ENCODE measurements at regions not wholly inside any gene's neighbourhood (a gene's known extent, or its start where the extent isn't known, plus 50 kb on each side); places are given as distances from the start of the nearest gene placed in this dataset.
"Not testable (repeated sequence)": the region's sequence is repeated elsewhere in the genome, so short reads cannot be mapped to it uniquely, and the experiment has no call there.

DNA sequence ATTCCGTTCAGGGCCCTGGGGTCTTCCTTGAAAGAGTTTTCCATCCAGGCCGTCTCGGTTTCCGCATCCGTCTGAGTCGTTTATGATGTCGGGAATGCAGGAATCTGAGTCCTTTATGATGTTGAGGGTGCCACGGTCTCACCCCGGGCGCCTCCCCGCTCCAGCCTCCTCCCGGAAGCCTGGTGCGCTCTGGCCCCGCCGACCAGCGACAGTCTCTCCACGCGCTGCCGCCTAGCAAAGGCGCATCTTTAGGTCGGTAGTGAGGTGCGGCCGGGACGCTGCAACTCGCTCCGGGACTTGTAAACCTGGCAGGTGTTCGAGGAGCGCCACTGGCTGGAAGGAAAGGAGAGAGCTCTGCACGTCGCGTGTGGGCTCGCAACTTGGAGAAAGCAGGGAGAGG, 132.6 kb downstream of the FAM72C start:
- DNase-seq = not testable (repeated sequence)

DNA sequence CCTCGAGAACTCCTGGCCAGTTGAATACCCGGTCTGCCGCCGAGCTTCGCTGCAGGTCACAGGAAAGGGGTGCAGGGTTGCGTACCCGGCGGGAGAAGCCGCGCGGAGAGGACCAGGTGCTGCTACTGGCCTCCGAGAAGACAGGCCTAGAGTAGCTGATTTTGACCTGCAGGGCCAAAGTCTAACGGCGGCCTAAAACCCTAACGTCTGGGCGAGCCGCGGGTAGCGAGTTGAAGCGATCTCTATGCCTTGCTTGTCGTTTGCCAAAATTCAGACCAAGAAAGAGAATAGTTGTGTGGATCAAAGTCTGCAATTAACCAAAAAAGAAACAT, 133.2 kb downstream of the FAM72C start:
- DNase-seq = not testable (repeated sequence)

DNA sequence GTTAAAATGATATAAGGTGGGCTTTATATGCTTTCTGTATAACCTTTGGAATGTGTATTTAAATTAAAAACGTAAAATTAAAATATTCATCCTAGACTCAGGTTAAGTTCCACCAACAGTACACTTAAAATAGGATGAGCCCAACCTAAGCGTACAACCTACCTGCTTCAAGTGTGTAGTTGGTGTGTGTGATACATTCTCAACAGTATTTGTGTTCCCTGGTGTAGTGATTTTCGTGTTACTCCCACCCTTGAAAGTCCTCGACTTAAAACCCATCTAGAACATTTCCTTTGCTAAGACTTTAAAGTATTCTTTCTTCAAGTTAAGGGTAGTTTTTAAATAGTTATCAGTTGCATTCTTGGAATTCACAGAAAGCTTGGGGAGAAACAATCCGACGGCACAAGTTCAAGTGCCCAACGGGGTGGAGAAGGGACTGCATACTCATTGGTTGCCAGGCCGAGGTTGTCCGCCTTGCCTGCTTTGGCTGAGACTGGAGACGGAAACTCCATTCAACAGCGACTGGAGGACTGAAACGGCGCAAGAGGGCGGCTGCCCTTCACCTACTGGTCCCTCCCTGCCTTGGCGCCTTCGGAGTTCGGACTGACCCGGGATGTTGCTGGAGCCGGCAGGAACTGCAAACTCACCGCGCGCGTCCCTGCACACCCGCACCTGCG, 133.7 kb downstream of the FAM72C start:
- not testable (repeated sequence) for DNase-seq

DNA sequence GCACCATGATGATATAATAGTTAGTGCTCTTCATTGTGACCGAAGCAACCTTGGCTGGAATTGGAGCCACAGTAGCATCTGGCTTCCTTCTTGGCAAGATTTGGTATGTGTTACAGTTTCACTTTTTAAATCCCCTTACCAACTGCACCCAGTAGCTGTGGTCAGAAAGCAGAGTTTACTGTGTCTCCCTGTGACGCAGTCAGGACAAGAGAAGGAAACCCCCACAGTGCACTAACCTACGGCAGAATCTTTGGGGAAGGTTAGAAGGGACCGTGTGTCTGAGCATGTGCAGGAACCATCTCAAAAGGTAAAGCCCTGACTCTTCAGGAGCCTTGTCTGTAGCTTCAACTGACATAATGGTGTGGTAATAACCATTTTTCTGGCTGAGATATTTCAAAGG, 138.4 kb downstream of the FAM72C start:
- DNase-seq = not testable (repeated sequence)

DNA sequence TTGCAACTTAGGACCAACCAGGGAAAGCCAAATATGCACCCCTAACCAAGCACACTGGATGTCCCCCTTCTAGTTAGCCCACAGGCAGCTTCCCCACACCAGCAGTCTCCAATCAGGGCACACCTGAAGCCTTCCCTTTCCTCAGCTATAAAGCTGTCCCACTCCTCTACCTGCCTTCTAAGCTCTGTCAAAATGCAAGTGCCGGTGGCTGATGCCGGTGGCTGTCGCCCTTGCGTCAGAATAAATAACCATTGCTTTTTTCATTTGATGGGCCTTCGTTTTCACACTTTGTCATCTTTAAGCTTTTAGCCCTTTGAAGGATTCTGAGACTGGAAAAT, 139.4 kb downstream of the FAM72C start:
- not testable (repeated sequence) for DNase-seq

GRCh38 chr1:143831479-143832378, 140.1 kb downstream of the FAM72C start:
- not testable (repeated sequence) for DNase-seq

DNA sequence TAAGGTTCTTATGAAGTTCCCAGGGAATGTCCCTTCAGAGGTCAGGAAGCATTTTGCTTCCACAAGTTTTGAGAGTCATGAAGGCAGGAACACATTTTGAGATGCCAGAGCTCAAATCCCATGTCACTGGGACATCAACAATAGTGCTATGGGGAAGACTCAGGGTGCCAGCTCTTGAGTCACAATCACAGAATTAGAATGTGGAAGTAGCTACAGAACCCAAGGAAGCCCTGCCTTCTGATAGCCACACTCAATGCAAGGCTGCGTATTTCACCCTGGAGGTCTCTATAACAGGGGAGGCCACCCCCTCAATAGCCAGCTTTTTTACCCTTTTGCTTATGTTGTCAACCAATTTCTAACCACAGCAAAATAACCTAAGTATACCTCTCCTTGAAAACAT, 145.6 kb downstream of the FAM72C start:
- DNase-seq = not testable (repeated sequence)

DNA sequence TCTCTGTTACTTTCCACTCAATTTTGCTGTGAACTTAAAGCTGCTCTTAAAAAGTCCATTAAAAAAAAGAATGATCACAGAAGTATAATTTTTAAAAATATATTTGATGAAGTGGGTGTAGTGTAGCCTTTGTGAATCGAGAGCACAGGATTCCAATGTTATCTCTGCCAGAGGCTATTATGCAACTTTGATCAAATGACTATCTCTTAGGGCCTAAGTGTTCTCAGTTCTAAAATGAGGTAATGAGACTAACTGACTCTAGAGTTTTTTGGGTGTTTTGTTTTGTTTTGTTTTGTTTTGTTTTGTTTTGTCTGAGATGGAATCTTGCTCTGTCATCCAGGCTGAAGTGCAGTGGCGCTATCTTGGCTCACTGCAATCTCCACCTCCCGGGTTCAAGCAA, 147.5 kb downstream of the FAM72C start:
- not testable (repeated sequence) for DNase-seq

GRCh38 chr1:143820058-143820457, 151.7 kb downstream of the FAM72C start:
- not testable (repeated sequence) for DNase-seq

GRCh38 chr1:143816369-143816768, 155.4 kb downstream of the FAM72C start:
- not testable (repeated sequence) for DNase-seq

DNA sequence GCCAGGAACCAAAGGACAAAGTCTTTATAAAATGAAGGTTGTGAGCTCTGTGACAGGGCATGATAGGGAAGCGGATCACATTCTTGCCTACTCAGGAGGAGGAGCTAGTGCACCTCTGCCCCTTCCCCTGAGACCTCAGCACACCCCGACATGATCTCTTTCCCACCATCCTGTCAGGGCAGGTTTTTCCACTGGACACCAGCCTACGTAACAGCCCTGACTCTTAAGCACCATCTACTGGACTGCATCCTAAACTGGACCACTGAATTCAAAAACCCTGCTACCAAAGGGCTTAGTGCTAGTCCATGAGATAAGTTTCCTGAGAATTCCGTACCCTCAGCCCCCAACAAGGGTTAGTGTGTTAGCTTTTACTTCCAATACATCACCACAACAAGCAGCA, 166.4 kb downstream of the FAM72C start:
- not testable (repeated sequence) for DNase-seq

GRCh38 chr1:143804707-143805356, 167.0 kb downstream of the FAM72C start:
- DNase-seq = not testable (repeated sequence)

DNA sequence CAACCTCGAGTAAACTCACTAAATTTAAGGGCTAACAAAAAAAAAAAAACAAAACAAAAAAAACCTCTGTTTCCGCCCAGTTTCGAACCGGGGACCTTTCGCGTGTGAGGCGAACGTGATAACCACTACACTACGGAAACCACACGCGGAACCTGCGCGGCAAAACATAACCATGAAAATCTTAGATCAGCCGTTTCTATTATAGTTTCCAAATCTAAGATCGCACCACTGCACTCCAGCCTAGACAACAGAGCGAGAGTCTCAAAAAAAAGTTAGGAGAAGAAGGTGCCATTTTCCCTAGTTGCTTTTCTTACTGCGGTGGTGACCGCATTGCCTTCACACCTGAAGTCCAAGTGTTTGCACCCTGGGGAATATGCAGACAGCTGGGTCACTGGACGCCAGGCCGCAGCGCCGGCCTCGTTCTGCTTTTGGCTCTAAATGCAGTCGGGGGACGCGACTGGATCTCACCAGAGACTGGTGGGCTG, 167.8 kb downstream of the FAM72C start:
- DNase-seq = peak; percentile 67

- not testable (repeated sequence) for DNase-seq
Measured at GRCh38 chr1:143803095-143803494, 168.7 kb downstream of the FAM72C start.

DNA sequence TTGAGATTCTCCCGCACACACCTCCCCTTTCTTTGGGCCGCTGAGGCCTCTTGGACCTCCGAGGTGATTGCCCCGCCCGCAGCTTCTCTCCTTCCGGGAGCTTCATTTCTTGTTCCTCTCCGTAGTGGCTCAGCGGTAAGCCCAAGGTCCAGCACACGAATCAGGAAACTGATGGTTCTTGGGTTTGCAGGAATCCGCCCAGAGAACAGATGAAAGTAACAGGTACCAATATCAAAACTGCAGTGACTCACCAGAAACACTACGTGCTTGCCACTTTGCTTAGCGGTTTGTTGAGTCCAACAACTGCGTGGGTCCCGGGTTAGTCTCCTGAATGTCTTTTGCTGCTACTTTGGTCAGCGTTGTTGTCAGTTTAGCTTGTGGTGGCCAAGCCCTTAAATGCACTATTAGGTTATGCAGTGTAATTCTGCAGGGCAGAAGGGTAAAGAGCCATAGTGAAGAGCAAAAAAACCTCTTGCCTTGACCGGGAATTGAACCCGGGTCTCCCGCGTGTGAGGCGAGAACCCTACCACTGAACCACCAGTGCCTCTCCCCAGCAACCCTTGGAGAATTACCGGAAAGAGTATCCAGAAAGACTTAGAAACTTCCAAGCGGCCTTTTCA, 172.1 kb downstream of the FAM72C start:
- DNase-seq = not testable (repeated sequence)

DNA sequence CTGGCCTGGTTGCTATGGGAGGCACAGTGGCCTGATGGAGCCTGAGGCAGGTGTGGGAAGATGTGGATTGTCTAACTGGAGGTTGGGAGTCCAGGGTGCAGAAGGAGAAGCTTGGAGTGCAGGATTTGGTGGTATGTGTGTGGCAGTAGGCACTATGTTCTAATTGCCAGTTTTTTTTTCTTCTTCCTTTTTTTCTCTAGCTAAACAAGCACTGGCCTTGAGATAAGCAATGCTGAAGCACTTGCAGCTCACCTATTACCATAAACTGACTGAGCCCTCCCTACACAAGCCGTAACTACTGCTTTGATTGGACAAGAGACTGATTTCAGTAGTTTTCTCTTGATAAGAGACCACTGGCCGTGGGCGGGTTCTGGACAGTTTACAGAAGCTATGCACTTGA, 175.4 kb downstream of the FAM72C start:
- not testable (repeated sequence) for DNase-seq

GRCh38 chr1:143792047-143792937, 179.5 kb downstream of the FAM72C start:
- not testable (repeated sequence) for DNase-seq

GRCh38 chr1:143786381-143786780, 185.4 kb downstream of the FAM72C start:
- DNase-seq = not testable (repeated sequence)

DNA sequence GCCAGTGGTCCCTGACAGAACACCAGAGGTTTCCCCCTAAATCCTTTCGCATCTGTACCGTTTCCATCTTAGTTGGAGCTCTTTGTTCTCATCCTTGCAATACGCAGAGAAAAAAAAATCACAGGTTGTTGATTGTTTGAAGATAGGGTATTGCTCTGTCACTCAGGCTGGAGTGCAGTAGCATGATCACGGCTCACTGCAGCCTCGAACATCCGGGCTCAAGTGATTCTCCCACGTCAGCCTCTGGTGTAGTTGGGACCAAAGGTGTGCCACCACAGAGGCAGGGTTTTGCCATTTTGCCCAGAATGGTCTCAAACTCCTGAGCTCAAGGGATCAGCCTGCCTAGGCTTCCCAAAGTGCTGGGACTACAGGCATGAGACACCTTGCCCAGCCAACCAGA, 185.9 kb downstream of the FAM72C start:
- DNase-seq = not testable (repeated sequence)

- DNase-seq = not testable (repeated sequence)
Measured at GRCh38 chr1:143784239-143784882, 187.4 kb downstream of the FAM72C start.

DNA sequence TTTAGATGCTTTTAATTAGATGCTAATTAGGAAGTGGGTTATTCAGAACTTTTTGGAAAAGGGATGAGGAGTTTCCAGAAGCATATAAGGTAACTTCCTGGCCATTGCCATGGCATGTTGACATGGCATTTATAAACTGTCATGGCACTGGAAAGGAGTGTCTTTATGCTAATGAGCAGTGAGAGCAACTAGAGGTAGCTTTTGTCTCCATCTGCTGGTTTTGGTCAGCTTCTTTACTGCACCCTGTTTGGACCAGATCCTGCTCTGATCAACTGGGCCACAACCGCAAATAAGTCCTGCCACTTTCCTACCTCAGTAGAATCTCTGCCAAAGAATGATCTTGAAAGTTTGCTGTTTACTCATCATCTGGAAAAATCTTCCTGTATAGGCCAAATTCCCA, 193.6 kb downstream of the FAM72C start:
- not testable (repeated sequence) for DNase-seq
